GM19468 (cell line): ENCODE measurements at regions not wholly inside any gene's neighbourhood (a gene's known extent, or its start where the extent isn't known, plus 50 kb on each side); places are given as distances from the start of the nearest gene placed in this dataset.
"Not testable (repeated sequence)": the region's sequence is repeated elsewhere in the genome, so short reads cannot be mapped to it uniquely, and the experiment has no call there.

Source experiments
- ATAC-seq: cut with Tn5 transposase; IDR thresholded peaks from one replicate; pipeline ENCODE4 v1.9.1; 2021; ENCODE audit warnings: mild to moderate bottlenecking, moderate library complexity, moderate number of reproducible peaks; ENCODE audit not compliant: unreplicated experiment; ENCODE audit errors: extremely low read depth

GRCh38 chr2:14952400-14952963 is 320.0 kb downstream of the LRATD1 start:
- ATAC-seq = no peak

- no peak for ATAC-seq
These were observed 328.3 kb downstream of the LRATD1 start for GRCh38 chr2:14960686-14961324.

GRCh38 chr2:14967729-14968128 is 335.2 kb downstream of the LRATD1 start:
- no peak for ATAC-seq

GRCh38 chr2:14975381-14975780 is 342.9 kb downstream of the LRATD1 start:
- no peak for ATAC-seq

DNA sequence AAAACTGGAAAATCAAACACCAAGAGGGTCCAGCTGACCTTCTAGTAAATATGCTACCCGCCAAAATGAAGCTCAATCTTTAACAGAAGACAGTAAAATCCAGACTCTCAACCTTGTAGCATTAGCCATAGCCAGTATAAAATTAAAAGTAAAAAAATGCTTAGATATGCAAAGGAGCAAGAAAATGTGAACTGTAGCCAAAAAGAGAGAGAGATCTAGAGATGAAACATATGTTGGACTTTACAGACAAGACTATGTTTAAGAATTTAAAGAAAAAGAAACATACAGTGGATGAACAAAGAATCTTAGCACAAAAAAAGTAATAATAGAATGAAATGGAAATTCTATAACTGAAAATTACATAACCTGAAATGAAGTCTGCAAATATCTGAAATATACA is 344.5 kb downstream of the LRATD1 start:
- no peak for ATAC-seq

DNA sequence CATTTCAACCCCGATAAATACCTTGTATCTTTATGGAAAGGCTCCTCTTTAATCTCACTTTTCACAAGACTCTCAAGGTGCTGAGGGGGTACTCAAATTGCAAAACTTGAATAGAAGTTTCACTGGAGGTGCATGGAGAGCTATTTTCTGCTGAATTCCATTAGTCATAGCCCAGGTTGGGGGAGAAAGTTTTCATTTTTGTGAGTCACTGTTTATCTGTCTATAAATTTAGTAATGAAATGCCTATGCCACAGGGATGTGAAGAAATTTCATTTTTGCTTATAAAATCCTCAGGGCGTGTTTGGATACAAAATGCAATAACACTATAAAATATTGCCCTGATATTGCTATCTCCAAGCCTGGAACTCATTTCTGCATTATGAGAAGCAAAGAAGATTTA is 346.3 kb downstream of the LRATD1 start:
- ATAC-seq = no peak

DNA sequence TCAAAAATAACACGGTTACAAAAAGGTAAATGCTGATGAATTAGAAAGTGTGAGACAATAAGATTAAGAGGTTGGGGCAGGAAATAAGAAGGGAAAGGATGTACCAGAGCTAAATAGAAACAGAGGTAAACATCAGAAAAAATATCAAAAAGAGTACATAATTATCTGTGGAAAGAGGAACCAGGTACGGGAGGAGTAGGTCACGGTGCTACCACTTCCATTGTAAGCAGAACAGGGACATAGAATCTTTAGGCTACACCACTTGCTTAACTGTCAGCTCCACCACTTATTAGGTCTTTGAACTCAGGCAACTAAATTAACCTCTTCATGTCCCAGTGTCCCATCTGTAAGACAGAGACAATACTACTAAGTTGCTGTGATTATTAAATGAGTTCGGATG is 350.3 kb downstream of the LRATD1 start:
- no peak for ATAC-seq

DNA sequence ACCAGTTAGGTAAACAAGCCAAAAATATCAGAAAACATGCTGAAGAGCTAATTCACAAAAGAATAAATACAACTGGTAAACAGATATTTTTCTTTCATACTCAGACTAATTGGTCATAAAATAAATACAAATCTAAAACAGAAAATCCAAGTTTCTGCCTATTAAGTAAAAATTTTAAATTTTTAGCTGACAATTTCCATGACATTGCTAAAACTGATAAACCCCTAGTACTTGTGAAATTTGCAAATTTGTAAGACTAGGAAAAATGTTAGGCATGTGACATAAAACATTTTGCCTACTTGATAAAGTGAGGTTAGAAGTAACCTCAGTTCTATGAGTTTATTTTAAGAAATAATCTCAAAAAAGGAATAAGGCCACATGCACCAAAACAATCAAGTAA is 356.1 kb downstream of the LRATD1 start:
- ATAC-seq = no peak

DNA sequence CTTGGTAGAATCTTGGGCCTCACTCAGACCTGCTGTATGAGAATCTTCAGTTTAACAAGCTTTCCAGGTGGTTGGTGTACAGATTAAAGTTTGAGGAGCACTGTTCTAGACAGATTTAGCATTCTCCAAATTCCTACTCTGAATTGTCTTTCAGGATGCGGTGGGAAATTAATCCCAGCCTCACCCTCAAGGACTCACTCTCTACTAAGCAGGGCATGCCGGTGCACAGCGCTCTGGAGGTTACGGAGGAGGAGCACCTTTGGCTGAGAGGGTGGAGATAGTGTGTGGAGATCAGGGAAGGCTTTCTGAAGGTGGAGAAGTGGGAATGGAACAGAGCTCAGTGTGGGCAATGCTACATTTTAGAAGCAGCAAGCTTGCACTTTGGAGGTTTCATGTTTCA is 359.2 kb downstream of the LRATD1 start:
- ATAC-seq = no peak

DNA sequence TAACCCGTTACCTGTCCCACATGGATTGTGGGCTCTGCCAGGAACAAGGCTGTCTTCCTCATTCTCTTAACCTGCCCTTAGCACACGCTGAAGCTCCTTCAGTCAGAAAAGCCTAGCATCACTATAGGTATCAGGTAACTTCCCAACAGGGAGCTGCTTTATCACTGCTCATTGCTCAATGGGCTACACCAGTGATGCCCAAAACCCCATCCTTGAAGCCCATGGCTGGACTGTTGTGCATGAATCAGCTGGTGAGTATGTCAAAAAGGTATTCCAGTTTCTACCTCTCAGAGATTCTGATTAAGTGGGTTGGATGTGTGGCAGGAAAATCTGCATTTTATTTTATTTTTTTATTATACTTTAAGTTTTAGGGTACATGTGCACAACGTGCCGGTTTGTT is 362.2 kb downstream of the LRATD1 start:
- ATAC-seq = no peak

- no peak for ATAC-seq
These were observed 364.0 kb downstream of the LRATD1 start for GRCh38 chr2:14996351-14997014.

GRCh38 chr2:14998546-14998945 is 366.0 kb downstream of the LRATD1 start:
- ATAC-seq = no peak

DNA sequence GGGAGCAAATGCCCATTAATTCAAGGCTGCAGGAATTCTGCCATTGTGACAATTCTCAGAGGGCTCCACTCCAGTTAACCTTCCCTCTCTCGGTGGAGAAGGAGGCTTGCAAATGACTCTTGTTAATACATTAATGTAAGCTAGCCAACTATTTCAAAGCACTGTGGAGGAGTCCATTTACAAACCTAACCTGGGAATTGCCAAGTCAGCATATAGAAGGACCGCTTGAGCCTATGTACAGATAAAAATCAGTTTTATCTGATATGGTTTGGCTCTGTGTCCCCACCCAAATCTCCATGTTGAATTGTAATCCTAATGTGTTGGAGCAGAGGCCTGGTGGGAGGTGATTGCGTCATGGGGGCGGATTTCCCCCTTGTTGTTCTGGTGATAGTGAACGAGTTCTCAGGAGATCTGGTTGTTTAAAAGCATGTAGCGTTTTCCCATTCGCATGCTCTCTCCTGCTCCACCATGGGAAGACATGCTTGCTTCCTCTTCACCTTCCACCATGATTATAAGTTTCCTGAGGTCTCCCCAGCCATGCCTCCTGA is 366.7 kb downstream of the LRATD1 start:
- no peak for ATAC-seq

- not testable (repeated sequence) for ATAC-seq
These were observed 370.0 kb downstream of the LRATD1 start for GRCh38 chr2:15002519-15002918.

GRCh38 chr2:15006667-15007066 is 374.1 kb downstream of the LRATD1 start:
- no peak for ATAC-seq

DNA sequence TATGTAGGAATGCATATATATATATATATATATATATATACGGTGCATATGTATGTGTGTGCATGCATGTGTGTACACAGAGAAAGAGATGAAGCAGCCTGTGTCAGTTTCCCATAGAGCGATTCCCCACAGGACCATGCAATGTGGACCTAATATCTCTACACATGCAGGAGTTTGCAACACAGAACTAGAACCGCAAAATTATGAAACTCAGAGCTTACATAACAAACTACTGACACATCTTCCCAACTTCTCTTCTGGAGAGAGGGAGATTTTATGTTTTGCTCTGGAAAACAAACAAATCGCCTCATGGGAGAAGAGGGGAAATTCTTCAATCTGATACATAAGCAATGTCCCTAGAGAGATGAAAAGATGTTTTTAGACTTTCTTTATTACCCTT is 377.2 kb downstream of the LRATD1 start:
- no peak for ATAC-seq

DNA sequence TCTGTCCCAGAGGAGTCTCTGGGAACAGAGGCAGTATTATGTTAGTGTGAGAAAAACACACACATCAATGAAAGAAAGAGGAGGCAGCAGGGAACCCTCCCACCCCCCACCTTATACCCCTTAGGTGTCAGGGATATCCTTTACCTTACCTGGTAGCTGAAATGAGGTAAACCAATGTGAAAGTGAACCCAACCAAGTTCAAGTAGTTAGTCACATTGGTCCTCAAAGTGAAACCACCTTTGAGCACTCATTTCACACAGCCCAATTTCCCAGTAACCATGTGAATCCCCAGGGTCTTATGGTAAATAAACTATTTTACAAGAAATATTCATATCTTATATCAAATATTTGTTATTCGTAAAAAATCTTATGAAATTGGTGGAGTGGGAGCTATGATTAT is 377.8 kb downstream of the LRATD1 start:
- peak; percentile 64 for ATAC-seq

GRCh38 chr2:15018814-15019213 is 386.3 kb downstream of the LRATD1 start:
- ATAC-seq = no peak

GRCh38 chr2:15023221-15023620 is 390.7 kb downstream of the LRATD1 start:
- no peak for ATAC-seq

DNA sequence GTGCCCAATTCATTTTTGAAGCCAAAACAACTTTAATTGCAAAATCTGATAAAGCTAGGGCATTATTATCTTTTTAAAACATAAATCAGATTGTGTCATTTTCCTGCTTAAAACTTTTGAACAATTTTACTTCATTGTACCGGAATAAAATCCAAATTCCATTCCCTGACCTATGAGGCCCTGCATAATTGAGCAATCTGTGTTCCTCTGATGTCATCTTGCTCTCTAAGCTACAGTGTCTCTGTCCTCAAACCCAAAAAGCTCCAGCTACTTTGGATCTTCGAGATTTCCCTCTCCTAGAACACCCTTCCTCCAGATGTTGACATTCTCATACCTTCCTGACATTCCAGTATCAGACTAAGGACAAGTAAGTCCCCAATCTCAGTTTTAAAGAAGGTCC is 395.9 kb downstream of the LRATD1 start:
- no peak for ATAC-seq

- ATAC-seq = no peak
These were observed 399.3 kb downstream of the LRATD1 start for GRCh38 chr2:15031745-15032240.
